ENCODE measurements at regions not wholly inside any gene's neighbourhood (a gene's known extent, or its start where the extent isn't known, plus 50 kb on each side); places are given as distances from the start of the nearest gene placed in this dataset.

- TF ChIP-seq MAX (IDR thresholded peaks at IDR 0.05; ENCODE audit: insufficient read depth, insufficient read length) (no peak), EZH2 (IDR thresholded peaks at IDR 0.05; ENCODE audit: borderline replicate concordance, low read depth, low read length, severe bottlenecking) (no peak), CTCF (IDR thresholded peaks at IDR 0.05; ENCODE audit: extremely low read depth in 1 of 2, insufficient read depth in 1 of 2, low read depth in 1 of 2, low read length in 2 of 2) (no peak), POLR2A (IDR thresholded peaks at IDR 0.05; ENCODE audit: low read depth, low read length) (no peak), MYC (IDR thresholded peaks at IDR 0.05; ENCODE audit: low read depth, low read length) (no peak), POLR2AphosphoS5 (IDR thresholded peaks at IDR 0.05; ENCODE audit: insufficient read depth, low read depth, low read length) (no peak), JUN (IDR thresholded peaks at IDR 0.05; ENCODE audit: borderline replicate concordance, insufficient read depth, insufficient read length, low read depth) (no peak)
Measured at GRCh38 chr2:168317282-168317681, 69.9 kb upstream of the STK39 start.

Data from endothelial cell of umbilical vein (primary cell).